Omental fat pad (tissue), 3 donors: ENCODE measurements at regions not wholly inside any gene's neighbourhood (a gene's known extent, or its start where the extent isn't known, plus 50 kb on each side); places are given as distances from the start of the nearest gene placed in this dataset.

Source experiments
- ATAC-seq: fragments of 150-250 bp; one replicate; pipeline ENCODE4 v1.9.1; 2016; ENCODE audit warnings: mild to moderate bottlenecking, moderate library complexity; ENCODE audit not compliant: low FRiP score
- DNase-seq: peaks from one replicate; pipeline ENCODE4 v3.0.0-alpha.2; 2019; ENCODE audit warnings: low spot score
- CTCF ChIP-seq, 3 donors: fragments of 450-650 bp; IDR thresholded peaks; one replicate each; pipeline ENCODE4 v1.5.1; 2016 to 2017; ENCODE audit warnings: antibody characterized with exemption in 3 of 3, mild to moderate bottlenecking in 3 of 3, moderate library complexity in 2 of 3

GRCh38 chr1:228900886-228901392, 165.7 kb downstream of the RHOU start:
- no peak for TF ChIP-seq CTCF (IDR thresholded peaks at IDR 0.05)
- no peak for ATAC-seq
- DNase-seq, result no peak

GRCh38 chr1:228901936-228902681, 166.8 kb downstream of the RHOU start:
- ATAC-seq, result no peak
- DNase-seq, result no peak

GRCh38 chr1:228902781-228903433, 167.6 kb downstream of the RHOU start:
- no peak for TF ChIP-seq CTCF (IDR thresholded peaks at IDR 0.05)
- ATAC-seq (peak; percentile 91), DNase-seq (peak; percentile 61)

More at GRCh38 chr1:228901936-228902681, 166.8 kb downstream of the RHOU start:
- TF ChIP-seq CTCF (IDR thresholded peaks at IDR 0.05), result no peak

GRCh38 chr1:228903434-228904071, 168.3 kb downstream of the RHOU start:
- DNase-seq (no peak), ATAC-seq (peak; percentile 2)
- TF ChIP-seq CTCF (IDR thresholded peaks at IDR 0.05), result no peak

GRCh38 chr1:228904222-228904621, 168.9 kb downstream of the RHOU start:
- no peak for DNase-seq
- ATAC-seq, result no peak
- no peak for TF ChIP-seq CTCF (IDR thresholded peaks at IDR 0.05)

- no peak for ATAC-seq
- TF ChIP-seq CTCF (IDR thresholded peaks at IDR 0.05), result no peak
- no peak for DNase-seq
Measured at GRCh38 chr1:228905701-228906101, 170.4 kb downstream of the RHOU start.
